MCF 10A (cell line): ENCODE measurements at regions not wholly inside any gene's neighbourhood (a gene's known extent, or its start where the extent isn't known, plus 50 kb on each side); places are given as distances from the start of the nearest gene placed in this dataset.

Experiments
- BruUV-seq: library from RNA; stranded (reverse); fragments of 400-500 nt; replicated peaks from 2 replicates; lab custom pipeline; 2021; lab: Mats Ljungman, UMichigan
- CTCF ChIA-PET: fragments of 300-600 bp; sonication (Branson Sonifier 250); formaldehyde crosslinking; extraction: SDS; loops from one replicate; lab custom pipeline; 2021; ENCODE audit warnings: antibody characterized with exemption, inconsistent platforms; lab: Yijun Ruan, JAX
- POLR2A ChIA-PET: fragments of 300-600, 350-650 bp; sonication (Branson Sonifier 250); formaldehyde crosslinking; extraction: SDS; loops from one replicate; lab custom pipeline; 2020; ENCODE audit warnings: antibody characterized with exemption, inconsistent platforms; lab: Yijun Ruan, JAX
- DNase-seq: peaks from one replicate; pipeline ENCODE4 v3.0.0-alpha.2; 2018; ENCODE audit not compliant: unreplicated experiment
- H3K27ac Mint-ChIP-seq: one replicate; pipeline ENCODE4 v1.8.0; 2022; ENCODE audit warnings: mild to moderate bottlenecking, low read depth, mixed read lengths; ENCODE audit not compliant: unreplicated experiment
- H3K27me3 Mint-ChIP-seq: one replicate; pipeline ENCODE4 v1.8.0; 2022; ENCODE audit warnings: mixed read lengths; ENCODE audit not compliant: insufficient read depth, unreplicated experiment
- H3K36me3 Mint-ChIP-seq: one replicate; pipeline ENCODE4 v1.8.0; 2022; ENCODE audit warnings: mild to moderate bottlenecking, moderate library complexity, mixed read lengths; ENCODE audit not compliant: insufficient read depth, unreplicated experiment
- H3K4me1 Mint-ChIP-seq: one replicate; pipeline ENCODE4 v1.8.0; 2022; ENCODE audit warnings: mixed read lengths; ENCODE audit not compliant: insufficient read depth, unreplicated experiment
- H3K4me3 Mint-ChIP-seq: one replicate; pipeline ENCODE4 v1.8.0; 2022; ENCODE audit warnings: mild to moderate bottlenecking, moderate library complexity, mixed read lengths; ENCODE audit not compliant: unreplicated experiment
- H3K9me3 Mint-ChIP-seq: one replicate; pipeline ENCODE4 v1.8.0; 2022; ENCODE audit warnings: mixed read lengths; ENCODE audit not compliant: unreplicated experiment
- intact Hi-C: fragments of 100-400 bp; cut with micrococcal nuclease; formaldehyde crosslinking; loops from 2 replicates; pipeline ENCODE4 v1.14.1; 2022
- TF ChIP-seq, protein P1 (sequence below): fragments of 200-600 bp; IDR thresholded peaks from one replicate; pipeline ENCODE4 v1.8.0; 2022; ENCODE audit warnings: antibody characterized with exemption, mild to moderate bottlenecking; ENCODE audit not compliant: unreplicated experiment

DNA sequence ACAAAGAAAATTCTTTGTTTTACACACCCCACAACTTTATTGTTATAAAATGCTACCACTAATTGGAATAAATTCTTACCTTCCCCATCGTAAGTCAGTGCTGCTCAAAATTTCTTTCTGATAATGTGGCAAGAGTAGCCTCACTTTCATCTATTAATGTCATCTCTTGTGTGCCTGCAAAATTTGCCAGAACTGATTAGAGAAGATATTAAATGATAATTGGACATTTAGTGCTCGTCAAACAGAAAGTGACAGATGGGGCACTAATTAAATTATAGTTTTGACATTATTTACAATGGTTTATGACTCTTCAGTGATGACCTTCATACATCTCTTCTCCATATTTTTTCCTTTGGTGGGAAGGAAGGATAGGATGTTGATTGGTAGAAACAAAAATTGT, 690.9 kb downstream of the NXPH1 start:
- ChIA-PET CTCF (no interaction called here), POLR2A (no interaction called here)
- TF ChIP-seq, protein P1, sequence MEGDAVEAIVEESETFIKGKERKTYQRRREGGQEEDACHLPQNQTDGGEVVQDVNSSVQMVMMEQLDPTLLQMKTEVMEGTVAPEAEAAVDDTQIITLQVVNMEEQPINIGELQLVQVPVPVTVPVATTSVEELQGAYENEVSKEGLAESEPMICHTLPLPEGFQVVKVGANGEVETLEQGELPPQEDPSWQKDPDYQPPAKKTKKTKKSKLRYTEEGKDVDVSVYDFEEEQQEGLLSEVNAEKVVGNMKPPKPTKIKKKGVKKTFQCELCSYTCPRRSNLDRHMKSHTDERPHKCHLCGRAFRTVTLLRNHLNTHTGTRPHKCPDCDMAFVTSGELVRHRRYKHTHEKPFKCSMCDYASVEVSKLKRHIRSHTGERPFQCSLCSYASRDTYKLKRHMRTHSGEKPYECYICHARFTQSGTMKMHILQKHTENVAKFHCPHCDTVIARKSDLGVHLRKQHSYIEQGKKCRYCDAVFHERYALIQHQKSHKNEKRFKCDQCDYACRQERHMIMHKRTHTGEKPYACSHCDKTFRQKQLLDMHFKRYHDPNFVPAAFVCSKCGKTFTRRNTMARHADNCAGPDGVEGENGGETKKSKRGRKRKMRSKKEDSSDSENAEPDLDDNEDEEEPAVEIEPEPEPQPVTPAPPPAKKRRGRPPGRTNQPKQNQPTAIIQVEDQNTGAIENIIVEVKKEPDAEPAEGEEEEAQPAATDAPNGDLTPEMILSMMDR, result no peak
- H3K4me1 Mint-ChIP-seq, result no peaks in the 10 kb centered on the region
- H3K9me3 Mint-ChIP-seq, result no peaks in the 10 kb centered on the region
- no TSS peak for BruUV-seq
- H3K27ac Mint-ChIP-seq, result no peak overlapping the region
- intact Hi-C loops, result no loop called here
- no peak for DNase-seq
- H3K27me3 Mint-ChIP-seq, result no peaks in the 10 kb centered on the region
- no peaks in the 10 kb centered on the region for H3K36me3 Mint-ChIP-seq
- no peak overlapping the region for H3K4me3 Mint-ChIP-seq

DNA sequence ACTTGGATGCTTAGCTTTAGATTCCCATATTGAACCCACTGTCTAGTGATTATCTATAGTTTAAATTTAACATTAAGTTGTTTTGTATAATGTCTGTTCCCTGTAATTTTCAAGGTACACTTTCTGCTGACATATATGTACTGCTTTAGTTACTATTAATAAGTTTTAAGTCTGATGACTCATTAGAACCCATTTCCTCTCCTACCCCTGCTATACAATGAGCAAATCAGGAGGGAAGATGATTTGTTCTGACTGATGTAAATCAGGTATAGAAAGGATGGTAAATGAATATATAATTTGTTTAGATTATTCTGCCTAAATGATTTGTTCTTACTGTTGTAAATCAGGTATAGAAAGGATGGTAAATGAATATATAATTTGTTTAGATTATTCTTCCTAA, 691.8 kb downstream of the NXPH1 start:
- no peaks in the 10 kb centered on the region for H3K36me3 Mint-ChIP-seq
- DNase-seq, result no peak
- ChIA-PET CTCF (no interaction called here), POLR2A (no interaction called here)
- no TSS peak for BruUV-seq
- H3K4me3 Mint-ChIP-seq, result no peak overlapping the region
- no peak overlapping the region for H3K27ac Mint-ChIP-seq
- H3K27me3 Mint-ChIP-seq, result no peaks in the 10 kb centered on the region
- H3K4me1 Mint-ChIP-seq, result no peaks in the 10 kb centered on the region
- intact Hi-C loops, result no loop called here
- H3K9me3 Mint-ChIP-seq, result no peaks in the 10 kb centered on the region
- TF ChIP-seq, protein P1, result no peak

- H3K4me1 Mint-ChIP-seq, result no peaks in the 10 kb centered on the region
- DNase-seq, result no peak
- TF ChIP-seq, protein P1, result no peak
- no peaks in the 10 kb centered on the region for H3K27me3 Mint-ChIP-seq
- H3K9me3 Mint-ChIP-seq, result no peaks in the 10 kb centered on the region
- H3K27ac Mint-ChIP-seq, result no peak overlapping the region
- H3K36me3 Mint-ChIP-seq, result no peaks in the 10 kb centered on the region
- no peak overlapping the region for H3K4me3 Mint-ChIP-seq
- POLR2A ChIA-PET, result no interaction called here
- intact Hi-C loops, result no loop called here
- no TSS peak for BruUV-seq
- CTCF ChIA-PET, result no interaction called here
Measured at GRCh38 chr7:9127901-9128300, 694.5 kb downstream of the NXPH1 start.

DNA sequence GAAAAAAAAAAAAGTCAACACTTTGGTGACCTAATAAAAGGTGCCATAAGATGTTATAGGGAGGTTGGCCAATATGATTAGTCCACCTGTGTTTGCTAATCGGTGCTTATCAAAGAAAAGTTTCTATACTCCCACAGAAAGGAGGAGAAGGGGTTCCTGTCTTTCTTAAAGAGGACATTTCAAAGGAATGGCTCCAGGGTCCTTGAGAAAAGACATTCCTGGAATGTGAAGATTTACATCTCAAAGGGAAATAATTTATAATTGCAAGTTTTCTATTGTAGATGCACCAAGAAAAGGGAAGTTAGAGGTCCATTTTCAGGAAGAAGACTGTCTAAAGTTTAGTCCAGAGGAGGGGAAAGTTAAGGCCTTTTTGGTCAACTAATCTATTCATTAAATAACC, 715.3 kb downstream of the NXPH1 start:
- Mint-ChIP-seq H3K27me3 (no peaks in the 10 kb centered on the region), H3K4me1 (peaks cover 26% of the 10 kb centered on the region), H3K27ac (no peak overlapping the region), H3K9me3 (no peaks in the 10 kb centered on the region), H3K36me3 (no peaks in the 10 kb centered on the region), H3K4me3 (no peak overlapping the region)
- no TSS peak for BruUV-seq
- TF ChIP-seq, protein P1, result no peak
- ChIA-PET POLR2A (interaction anchor here (0.7 kb wide), 1 partner anchor 1434 kb away, joined by 3 read pairs; no protein-coding TSS in a partner anchor), CTCF (no interaction called here)
- no peak for DNase-seq
- intact Hi-C loops, result no loop called here
